ENCODE measurements at regions not wholly inside any gene's neighbourhood (a gene's known extent, or its start where the extent isn't known, plus 50 kb on each side); places are given as distances from the start of the nearest gene placed in this dataset.
"Not testable (repeated sequence)": the region's sequence is repeated elsewhere in the genome, so short reads cannot be mapped to it uniquely, and the experiment has no call there.

DNA sequence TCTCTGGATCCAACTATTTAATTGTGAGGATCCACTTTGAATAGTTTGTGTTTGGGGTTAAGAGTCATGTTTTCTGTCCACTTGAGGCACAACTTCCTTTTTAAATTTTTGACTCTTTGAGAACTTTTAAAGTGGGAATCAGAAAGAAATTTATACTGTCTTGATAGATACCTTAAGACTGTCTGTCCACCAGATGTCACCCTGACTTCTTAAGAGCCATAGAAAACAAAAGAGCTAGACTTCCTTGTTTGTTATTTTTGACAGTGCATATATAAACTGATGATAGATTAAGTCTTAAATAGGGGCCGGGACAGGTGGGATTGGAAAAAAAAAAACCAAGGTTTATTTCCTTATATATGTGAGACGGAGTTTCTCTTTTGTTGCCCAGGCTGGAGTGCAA lies 52.1 kb upstream of the WDR72 start:
- DNase-seq = no peak
- TF ChIP-seq, protein P1, sequence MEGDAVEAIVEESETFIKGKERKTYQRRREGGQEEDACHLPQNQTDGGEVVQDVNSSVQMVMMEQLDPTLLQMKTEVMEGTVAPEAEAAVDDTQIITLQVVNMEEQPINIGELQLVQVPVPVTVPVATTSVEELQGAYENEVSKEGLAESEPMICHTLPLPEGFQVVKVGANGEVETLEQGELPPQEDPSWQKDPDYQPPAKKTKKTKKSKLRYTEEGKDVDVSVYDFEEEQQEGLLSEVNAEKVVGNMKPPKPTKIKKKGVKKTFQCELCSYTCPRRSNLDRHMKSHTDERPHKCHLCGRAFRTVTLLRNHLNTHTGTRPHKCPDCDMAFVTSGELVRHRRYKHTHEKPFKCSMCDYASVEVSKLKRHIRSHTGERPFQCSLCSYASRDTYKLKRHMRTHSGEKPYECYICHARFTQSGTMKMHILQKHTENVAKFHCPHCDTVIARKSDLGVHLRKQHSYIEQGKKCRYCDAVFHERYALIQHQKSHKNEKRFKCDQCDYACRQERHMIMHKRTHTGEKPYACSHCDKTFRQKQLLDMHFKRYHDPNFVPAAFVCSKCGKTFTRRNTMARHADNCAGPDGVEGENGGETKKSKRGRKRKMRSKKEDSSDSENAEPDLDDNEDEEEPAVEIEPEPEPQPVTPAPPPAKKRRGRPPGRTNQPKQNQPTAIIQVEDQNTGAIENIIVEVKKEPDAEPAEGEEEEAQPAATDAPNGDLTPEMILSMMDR (IDR thresholded peaks at IDR 0.05; ENCODE audit: low read depth, low read length) = peak; percentile 50

DNA sequence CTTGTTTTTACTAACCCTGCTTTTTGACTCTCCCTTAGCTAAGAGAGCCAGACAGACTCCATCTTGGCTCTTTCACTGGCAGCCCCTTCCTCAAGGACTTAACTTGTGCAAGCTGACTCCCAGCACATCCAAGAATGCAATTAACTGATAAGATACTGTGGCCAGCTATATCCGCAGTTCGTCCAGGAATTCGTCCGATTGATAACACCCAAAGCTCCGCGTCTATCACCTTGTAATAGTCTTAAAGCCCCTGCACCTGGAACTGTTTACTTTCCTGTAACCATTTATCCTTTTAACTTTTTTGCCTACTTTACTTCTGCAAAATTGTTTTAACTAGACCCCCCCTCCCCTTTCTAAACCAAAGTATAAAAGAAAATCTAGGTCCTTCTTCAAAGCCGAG lies 50.8 kb upstream of the WDR72 start:
- not testable (repeated sequence) for H3K4me3 ChIP-seq (ENCODE audit: low read depth, low read length); DNase-seq; H3K4me1 ChIP-seq; H3K27me3 ChIP-seq; H3K36me3 ChIP-seq; H3K9me3 ChIP-seq

More for the DNA sequence above, 52.1 kb upstream of the WDR72 start:
- Histone ChIP-seq H3K9me3 (no peaks in the 10 kb centered on the region), H3K36me3 (no peaks in the 10 kb centered on the region), H3K4me3 (ENCODE audit: low read depth, low read length) (no peak overlapping the region), H3K27me3 (no peaks in the 10 kb centered on the region), H3K4me1 (no peaks in the 10 kb centered on the region)
